Ammon's horn (tissue), 1 donor: ENCODE measurements at regions not wholly inside any gene's neighbourhood (a gene's known extent, or its start where the extent isn't known, plus 50 kb on each side); places are given as distances from the start of the nearest gene placed in this dataset.
"Not testable (repeated sequence)": the region's sequence is repeated elsewhere in the genome, so short reads cannot be mapped to it uniquely, and the experiment has no call there.

ENCODE experiments used
- DNase-seq: peaks from one replicate; pipeline ENCODE4 v3.0.0-alpha.2; 2016; ENCODE audit warnings: low spot score

DNA sequence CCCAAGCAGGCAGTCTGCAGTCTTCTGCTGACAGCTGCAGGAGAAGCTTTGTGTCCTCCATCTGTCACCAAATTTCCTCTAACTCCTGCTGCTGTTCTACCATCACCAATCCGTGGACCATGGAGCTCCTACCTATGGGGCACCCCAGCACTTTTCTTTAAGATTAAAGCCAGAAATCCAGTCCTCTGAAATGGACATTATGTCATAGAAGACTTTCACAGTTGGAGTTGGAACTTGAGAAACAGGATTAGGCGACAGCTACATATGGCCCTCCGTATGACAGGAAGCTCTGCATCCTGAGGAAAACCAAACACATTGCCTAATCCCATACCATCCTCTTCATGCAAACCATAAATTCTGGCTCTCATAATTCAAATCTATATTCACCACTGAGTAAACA is 470.6 kb upstream of the GALNTL6 start:
- no peak for DNase-seq

DNA sequence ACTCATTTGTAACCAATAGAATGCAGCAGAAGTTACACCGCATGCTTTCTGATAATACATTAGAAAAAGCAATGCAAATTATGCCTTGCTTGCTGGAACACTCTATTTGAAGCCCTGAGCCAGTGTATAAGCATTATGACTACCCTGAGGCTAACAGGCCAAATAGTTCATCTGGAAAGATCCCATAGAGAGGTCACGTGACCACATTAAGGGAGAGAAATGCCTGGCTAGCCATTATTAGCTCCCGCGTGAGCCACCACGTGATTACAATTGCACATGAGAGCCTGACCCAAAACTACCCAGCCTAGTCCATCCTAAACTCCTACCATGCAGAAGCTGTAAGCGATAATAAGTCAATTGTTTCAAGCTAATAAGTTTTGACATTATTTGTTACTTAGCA is 472.9 kb upstream of the GALNTL6 start:
- DNase-seq = no peak

- DNase-seq = no peak
Measured at GRCh38 chr4:171334549-171334948, 478.7 kb upstream of the GALNTL6 start.

- no peak for DNase-seq
Measured at GRCh38 chr4:171308661-171309060, 504.5 kb upstream of the GALNTL6 start.

DNA sequence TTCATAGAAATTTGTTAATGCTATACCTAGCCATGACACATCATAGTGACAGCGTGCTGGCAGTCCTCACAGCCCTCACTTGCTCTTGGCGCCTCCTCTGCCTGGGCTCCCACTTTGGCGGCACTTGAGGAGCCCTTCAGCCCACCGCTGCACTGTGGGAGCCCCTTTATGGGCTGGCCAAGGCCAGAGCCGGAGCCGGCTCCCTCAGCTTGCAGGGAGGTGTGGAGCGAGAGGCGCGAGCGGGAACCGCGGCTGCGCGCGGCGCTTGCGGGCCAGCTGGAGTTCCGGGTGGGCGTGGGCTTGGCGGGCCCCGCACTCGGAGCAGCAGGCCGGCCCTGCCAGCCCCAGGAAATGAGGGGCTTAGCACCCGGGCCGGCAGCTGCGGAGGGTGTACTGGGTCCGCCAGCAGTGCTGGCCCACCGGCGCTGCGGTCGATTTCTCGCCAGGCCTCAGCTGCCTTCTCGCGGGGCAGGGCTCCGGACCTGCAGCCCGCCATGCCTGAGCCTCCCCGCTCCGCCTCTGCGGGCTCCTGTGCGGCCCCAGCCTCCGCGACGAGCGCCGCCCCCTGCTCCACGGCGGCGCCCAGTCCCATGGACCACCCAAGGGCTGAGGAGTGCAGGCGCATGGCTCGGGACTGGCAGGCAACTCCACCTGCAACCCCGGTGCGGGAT is 515.0 kb upstream of the GALNTL6 start:
- DNase-seq = not testable (repeated sequence)

DNA sequence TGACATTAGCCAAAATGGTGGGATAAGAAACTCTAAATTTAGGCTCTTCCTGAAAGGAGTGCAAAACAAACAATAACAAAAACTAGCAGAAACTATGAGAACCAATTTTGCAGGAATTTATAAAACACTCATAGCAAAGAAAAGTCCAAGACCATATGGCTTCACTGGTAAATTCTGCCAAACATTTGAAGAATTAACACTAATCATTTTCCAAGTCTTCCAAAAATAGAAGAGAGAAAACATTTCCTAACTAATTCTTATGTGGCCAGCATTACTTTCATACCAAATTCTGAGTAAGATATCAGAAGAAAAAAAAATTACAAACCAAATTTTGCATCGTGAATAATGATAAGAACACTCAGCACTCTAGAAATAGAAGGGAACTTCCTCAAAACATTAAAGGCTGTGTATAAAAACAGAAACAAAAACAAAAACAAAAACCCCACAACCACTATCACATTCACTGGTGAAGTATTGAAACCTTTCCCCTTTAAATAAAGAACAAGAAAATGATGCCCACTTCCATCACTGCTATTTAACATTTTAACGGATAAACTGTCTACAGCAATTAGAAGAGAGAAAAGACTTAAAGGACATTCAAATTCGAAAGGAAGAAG is 524.3 kb upstream of the GALNTL6 start:
- DNase-seq = no peak

DNA sequence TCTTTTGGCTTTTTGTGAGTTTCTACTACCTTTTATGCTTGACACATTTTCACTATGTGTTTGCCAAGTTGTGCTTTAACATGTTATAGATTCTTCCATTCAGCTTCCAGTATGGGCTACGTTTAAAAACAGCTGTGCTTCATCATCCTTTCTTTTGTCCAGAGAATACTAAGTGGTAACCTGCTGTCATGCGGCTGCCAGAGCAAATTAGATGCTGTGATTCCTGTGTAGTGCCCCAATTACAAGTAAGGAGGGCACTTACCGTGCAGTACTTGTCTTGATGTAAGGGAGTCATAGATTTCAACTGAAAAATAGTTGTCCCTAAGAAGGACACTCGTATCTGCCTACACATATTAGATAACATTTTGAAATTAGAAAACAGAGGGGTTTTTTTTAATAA is 531.8 kb upstream of the GALNTL6 start:
- DNase-seq = no peak

GRCh38 chr4:171279131-171279530 is 534.1 kb upstream of the GALNTL6 start:
- DNase-seq = no peak

DNA sequence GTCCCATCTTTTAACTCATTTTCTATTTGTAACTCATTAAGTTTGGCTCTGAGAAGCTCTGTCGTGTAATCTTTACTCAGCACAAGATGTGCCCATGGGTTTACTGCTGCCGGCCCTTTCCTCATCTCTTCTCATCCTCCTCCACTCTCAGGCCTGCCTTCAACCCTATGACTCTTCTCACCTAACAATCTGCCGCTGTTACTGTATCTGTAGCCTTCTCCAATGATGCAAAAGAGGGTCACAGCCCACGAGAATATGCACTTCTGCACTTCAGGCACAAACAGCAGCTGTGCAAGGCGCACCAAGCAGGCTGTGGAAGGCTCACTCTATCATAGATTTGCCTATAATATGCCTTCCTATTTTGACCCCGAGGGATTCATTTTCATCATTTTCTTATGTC is 546.5 kb upstream of the GALNTL6 start:
- DNase-seq = no peak

DNA sequence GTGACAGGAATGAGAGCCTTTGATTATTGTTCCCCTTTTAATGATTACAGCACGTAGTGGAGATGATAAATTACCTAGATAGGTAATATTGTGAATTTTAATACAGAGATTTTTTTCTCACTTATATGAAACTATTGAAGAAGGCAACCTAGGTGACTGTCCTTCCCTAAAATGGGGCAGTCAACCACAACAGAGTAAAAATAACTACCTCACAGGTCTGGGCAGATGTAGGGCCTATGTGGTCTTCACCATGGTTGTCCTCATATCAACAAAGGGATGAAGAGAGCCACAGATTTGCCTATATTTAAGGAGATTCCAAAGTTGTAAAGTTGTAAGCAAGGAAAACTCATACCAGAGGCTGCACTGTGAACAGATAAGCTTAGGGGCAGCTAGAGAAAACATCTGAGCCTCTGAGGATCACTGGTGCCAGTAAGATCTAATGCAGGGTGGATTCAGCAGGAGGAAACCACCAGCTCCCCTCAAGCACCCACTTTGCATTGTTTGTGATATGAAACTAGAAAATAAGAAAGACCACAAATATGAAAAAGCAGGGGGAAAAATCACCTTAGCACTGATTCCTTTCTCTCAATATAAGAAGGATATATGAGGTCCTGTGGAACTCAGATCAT is 547.9 kb upstream of the GALNTL6 start:
- no peak for DNase-seq

GRCh38 chr4:171256223-171256622 is 557.0 kb upstream of the GALNTL6 start:
- no peak for DNase-seq

- no peak for DNase-seq
Measured at GRCh38 chr4:171246948-171247347, 566.3 kb upstream of the GALNTL6 start.

DNA sequence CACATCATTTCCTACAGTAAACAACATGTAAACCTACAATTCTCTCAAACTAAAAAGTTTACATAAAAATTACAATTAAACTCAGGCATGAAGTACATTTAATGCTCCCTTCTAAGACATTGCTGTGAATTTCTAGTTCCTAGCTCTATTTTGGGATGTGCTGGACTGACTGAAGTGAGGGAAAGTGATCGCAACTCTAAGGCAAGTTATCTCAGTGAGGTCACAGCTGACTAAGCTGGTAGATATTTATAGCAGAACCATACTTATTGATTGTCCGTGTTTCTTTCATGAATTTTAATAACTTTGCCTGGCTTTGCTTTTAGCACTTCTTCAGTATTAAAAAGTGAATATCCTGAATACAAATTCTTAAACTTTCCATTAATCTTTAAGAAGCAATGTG is 570.4 kb upstream of the GALNTL6 start:
- no peak for DNase-seq

GRCh38 chr4:171239196-171239595 is 574.0 kb upstream of the GALNTL6 start:
- no peak for DNase-seq

- no peak for DNase-seq
Measured at GRCh38 chr4:171235521-171235920, 577.7 kb upstream of the GALNTL6 start.

GRCh38 chr4:171229354-171229753 is 583.9 kb upstream of the GALNTL6 start:
- DNase-seq = not testable (repeated sequence)

DNA sequence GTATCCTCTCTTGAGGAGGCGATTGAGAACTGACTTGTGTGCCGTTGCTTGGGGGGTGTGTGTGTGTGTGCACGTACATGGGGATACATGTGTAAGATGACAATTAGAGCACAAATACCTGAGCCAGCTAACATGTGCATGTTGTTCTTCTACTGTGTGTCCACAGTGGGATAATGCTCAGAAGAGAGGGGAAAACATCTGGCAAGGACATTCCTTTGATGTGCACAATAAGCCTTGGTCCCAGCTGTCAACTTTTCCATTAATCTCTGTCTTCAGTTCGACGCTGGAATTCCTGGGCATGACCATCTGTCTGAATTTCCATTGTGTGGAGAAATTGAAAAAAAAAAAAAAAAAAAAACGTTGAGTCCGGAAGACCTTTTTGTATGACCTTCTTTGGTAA is 592.0 kb upstream of the GALNTL6 start:
- DNase-seq = no peak

DNA sequence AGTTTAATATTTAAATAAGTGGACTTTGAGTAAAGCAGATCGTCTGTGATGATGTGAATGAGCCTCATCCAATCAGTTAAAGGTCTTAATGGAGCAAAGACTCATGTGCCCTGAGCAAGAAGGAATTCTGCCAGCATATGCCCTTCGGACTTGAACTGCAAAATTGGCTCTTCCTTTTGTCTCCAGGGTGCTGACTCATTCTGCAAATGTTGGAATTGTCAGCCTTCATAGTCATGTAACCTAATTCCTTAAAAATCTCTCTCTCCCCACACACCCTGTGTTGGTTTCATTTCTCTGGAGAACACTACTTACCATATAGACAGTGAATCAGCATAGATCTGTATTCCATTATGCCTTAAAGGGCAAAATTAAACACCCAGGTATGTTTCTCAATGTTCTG is 609.8 kb upstream of the GALNTL6 start:
- no peak for DNase-seq

GRCh38 chr4:171202908-171203307 is 610.3 kb upstream of the GALNTL6 start:
- DNase-seq = no peak

DNA sequence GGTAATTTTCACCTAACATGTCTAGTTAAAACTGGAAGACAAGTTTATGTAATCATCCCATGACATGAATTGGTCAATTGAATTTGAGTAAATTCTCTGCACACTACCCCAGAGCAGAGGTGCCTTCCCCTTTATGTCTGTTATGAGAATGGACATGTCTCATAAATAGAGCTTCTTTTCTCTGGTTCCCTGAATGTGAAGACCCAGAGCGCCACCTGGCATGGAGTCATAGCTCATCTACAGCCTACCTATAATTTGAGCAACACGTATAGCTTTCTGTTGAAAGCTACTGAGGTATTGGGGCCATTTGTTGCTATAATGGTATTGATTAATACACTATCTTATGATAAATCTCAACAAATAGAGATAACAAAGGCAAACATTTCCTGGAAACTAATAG is 626.5 kb upstream of the GALNTL6 start:
- DNase-seq = no peak

DNA sequence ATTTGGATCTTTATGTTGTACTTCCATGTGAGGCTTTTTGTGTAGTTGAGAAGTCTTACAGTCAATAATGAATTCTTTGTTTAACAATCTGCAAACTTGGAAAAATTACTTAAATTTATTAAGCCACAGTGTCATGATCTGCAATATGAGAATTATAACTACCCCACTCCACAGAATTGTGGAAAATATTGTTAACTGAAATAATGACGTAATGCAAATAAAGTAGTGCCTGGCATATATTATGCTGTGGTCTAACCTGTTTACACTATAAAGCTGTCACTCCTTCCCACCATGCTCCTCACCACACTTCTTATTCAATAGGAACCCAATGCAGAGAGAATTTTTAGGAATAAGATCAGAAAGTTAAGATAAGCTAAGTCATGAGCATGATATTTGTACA is 632.1 kb upstream of the GALNTL6 start:
- DNase-seq = no peak

GRCh38 chr4:171170671-171171070 is 642.5 kb upstream of the GALNTL6 start:
- no peak for DNase-seq

- DNase-seq = no peak
Measured at GRCh38 chr4:171169396-171169795, 643.8 kb upstream of the GALNTL6 start.

DNA sequence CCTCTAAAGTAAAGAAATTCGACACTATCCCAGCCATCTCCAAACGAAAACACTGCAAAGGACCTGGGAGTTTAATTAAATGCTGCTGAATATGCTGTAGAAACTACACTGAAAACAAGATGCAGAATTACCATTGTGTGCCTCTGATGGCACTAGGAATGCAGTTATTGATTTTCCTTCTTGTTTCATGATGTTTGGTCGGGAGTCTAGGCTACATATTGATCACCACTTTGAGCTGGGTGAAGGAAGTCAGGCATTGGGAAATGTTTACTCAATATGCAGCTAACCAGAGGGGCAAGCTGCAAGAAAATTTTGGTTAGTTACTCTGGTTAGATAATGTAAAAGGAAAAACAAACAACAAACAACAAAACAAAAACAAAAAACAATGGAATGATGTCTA is 650.7 kb upstream of the GALNTL6 start:
- DNase-seq = no peak
